ENCODE measurements at regions not wholly inside any gene's neighbourhood (a gene's known extent, or its start where the extent isn't known, plus 50 kb on each side); places are given as distances from the start of the nearest gene placed in this dataset.

GRCh38 chr12:38056701-38057689, 259.6 kb upstream of the ALG10B start (continued):
- TF ChIP-seq ELK1 (IDR thresholded peaks at IDR 0.05; ENCODE audit: borderline replicate concordance, low read depth, low read length): no peak

GRCh38 chr12:38099686-38100085, 216.9 kb upstream of the ALG10B start:
- ATAC-seq (ENCODE audit: low read depth) (no peak), DNase-seq (no peak)
- no peak overlapping the region for H3K4me2 ChIP-seq (ENCODE audit: low read depth, low read length)
- H3K27me3 ChIP-seq (ENCODE audit: control insufficient read depth, insufficient read depth, low read length): no peaks in the 10 kb centered on the region
- no peaks in the 10 kb centered on the region for H3K4me1 ChIP-seq (ENCODE audit: control insufficient read depth, insufficient read depth, low read length)
- no TSS peak for BruUV-seq (replicated peaks)
- H3K36me3 ChIP-seq (ENCODE audit: control insufficient read depth, insufficient read depth, low read length): no peaks in the 10 kb centered on the region
- H3K23ac ChIP-seq (ENCODE audit: low read depth, low read length): no peak overlapping the region
- no peak overlapping the region for H2AK9ac ChIP-seq (replicated peaks; ENCODE audit: low read depth, low read length, poor library complexity)
- 76% methylated on average over 11 of the region's 19 CpGs; no CpG with 5 or more reads in 1 of the 2 experiments for WGBS, 2 experiments (ENCODE audit: extremely low coverage in 2 of 2, insufficient read length in 1 of 2)
- no peaks in the 10 kb centered on the region for H4K20me1 ChIP-seq (ENCODE audit: insufficient read depth, low read length)
- H3K9me1 ChIP-seq (ENCODE audit: insufficient read depth, low read length): no peaks in the 10 kb centered on the region
- dilution Hi-C loops (cut with HindIII; ENCODE audit: low sequenced_read_pairs, unreplicated experiment) (no loop called here), intact Hi-C loops (cut with micrococcal nuclease) (no loop called here), in situ Hi-C loops (cut with MboI; ENCODE audit: low sequenced_read_pairs) (no loop called here)
- TF ChIP-seq MXI1 (IDR thresholded peaks at IDR 0.05; ENCODE audit: borderline replicate concordance, low read depth, low read length) (no peak), ELK1 (IDR thresholded peaks at IDR 0.05; ENCODE audit: borderline replicate concordance, low read depth, low read length) (no peak), USF2 (IDR thresholded peaks at IDR 0.05; ENCODE audit: low read depth, low read length) (no peak), CTCF (conservative IDR thresholded peaks at IDR 0.05; ENCODE audit: low read depth, low read length) (no peak), FOS (IDR thresholded peaks at IDR 0.05; ENCODE audit: low read depth, low read length) (no peak), BHLHE40 (IDR thresholded peaks at IDR 0.05; ENCODE audit: low read depth, low read length) (no peak), RFX5 (IDR thresholded peaks at IDR 0.05; ENCODE audit: low read depth, low read length) (no peak), SMC3 (IDR thresholded peaks at IDR 0.05; ENCODE audit: low read depth, low read length) (no peak)
- H2BK120ac ChIP-seq (ENCODE audit: low read depth, low read length): no peak overlapping the region
- POLR2A ChIA-PET (ENCODE audit: unreplicated experiment): no interaction called here
- H3K14ac ChIP-seq (replicated peaks; ENCODE audit: low read depth, low read length): no peak overlapping the region
- no peak overlapping the region for H4K91ac ChIP-seq (ENCODE audit: insufficient read depth, low read depth, low read length)
- no peak overlapping the region for H3K4ac ChIP-seq (ENCODE audit: low read depth, low read length)
- no peak overlapping the region for H2BK5ac ChIP-seq (ENCODE audit: low read depth, low read length, poor library complexity, severe bottlenecking)
- H3K9ac ChIP-seq (ENCODE audit: low read depth, low read length): no peak overlapping the region
- CTCF ChIA-PET: no interaction called here
- H3K9me3 ChIP-seq (ENCODE audit: control insufficient read depth, insufficient read depth, low read length): peaks cover 7% of the 10 kb centered on the region
- H2BK15ac ChIP-seq (ENCODE audit: low read depth, low read length): no peak overlapping the region
- no peak overlapping the region for H4K8ac ChIP-seq (ENCODE audit: low read depth in 2 of 2, low read length in 2 of 2)
- H3K79me1 ChIP-seq (ENCODE audit: low read depth in 1 of 2, low read length in 2 of 2): no peaks in the 10 kb centered on the region
- no peak overlapping the region for H2BK20ac ChIP-seq (ENCODE audit: low read depth, low read length)
- H3K18ac ChIP-seq (ENCODE audit: low read depth, low read length): no peak overlapping the region
- no peak overlapping the region for H2AFZ ChIP-seq (replicated peaks; ENCODE audit: low read length, poor library complexity)
- no peak overlapping the region for H2AK5ac ChIP-seq (ENCODE audit: low read depth, low read length)
- no peak overlapping the region for H3K27ac ChIP-seq (ENCODE audit: insufficient read depth, low read length)
- no peak overlapping the region for H3K4me3 ChIP-seq (ENCODE audit: insufficient read depth, low read depth, low read length)
- H3K56ac ChIP-seq (ENCODE audit: extremely low read depth, insufficient read depth, low read length): no peak overlapping the region
- H4K5ac ChIP-seq (ENCODE audit: low read depth, low read length): no peak overlapping the region
